C4-2B (cell line): ENCODE measurements at regions not wholly inside any gene's neighbourhood (a gene's known extent, or its start where the extent isn't known, plus 50 kb on each side); places are given as distances from the start of the nearest gene placed in this dataset.
A peak's percentile ranks its signal among the peaks of the same experiment; 100 is the strongest.

Source experiments
- H3K27ac ChIP-seq: fragments of 450-650 bp; 2 replicates; pipeline ENCODE4 v1.5.1; 2017
- ZFX ChIP-seq: fragments of 450-650 bp; IDR thresholded peaks from 2 replicates; pipeline ENCODE4 v1.6.1; 2017
- TF ChIP-seq, protein P1 (sequence below): fragments of 450-650 bp; conservative IDR thresholded peaks from 2 replicates; pipeline ENCODE4 v1.5.1; 2017; ENCODE audit warnings: mild to moderate bottlenecking

DNA sequence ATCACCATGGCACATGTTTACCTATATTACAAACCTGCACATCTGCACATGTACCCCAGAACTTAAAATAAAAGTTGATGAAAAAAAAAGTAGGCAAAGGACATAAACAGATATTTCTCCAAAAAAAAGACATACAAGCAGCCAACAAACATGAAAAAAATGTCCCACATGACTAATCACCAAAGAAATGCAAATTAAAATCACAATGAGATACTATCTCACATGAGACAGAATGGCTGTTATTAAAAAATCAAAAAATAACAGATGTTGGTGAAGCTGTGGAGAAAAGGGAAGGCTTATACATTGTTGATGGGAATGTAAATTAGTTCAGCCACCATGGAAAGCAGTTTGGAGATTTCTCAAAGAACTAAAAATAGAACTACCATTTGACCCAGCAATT is 68.0 kb upstream of the FAR2 start:
- no peak overlapping the region for H3K27ac ChIP-seq
- TF ChIP-seq, protein P1, sequence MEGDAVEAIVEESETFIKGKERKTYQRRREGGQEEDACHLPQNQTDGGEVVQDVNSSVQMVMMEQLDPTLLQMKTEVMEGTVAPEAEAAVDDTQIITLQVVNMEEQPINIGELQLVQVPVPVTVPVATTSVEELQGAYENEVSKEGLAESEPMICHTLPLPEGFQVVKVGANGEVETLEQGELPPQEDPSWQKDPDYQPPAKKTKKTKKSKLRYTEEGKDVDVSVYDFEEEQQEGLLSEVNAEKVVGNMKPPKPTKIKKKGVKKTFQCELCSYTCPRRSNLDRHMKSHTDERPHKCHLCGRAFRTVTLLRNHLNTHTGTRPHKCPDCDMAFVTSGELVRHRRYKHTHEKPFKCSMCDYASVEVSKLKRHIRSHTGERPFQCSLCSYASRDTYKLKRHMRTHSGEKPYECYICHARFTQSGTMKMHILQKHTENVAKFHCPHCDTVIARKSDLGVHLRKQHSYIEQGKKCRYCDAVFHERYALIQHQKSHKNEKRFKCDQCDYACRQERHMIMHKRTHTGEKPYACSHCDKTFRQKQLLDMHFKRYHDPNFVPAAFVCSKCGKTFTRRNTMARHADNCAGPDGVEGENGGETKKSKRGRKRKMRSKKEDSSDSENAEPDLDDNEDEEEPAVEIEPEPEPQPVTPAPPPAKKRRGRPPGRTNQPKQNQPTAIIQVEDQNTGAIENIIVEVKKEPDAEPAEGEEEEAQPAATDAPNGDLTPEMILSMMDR, result no peak
- no peak for TF ChIP-seq ZFX

DNA sequence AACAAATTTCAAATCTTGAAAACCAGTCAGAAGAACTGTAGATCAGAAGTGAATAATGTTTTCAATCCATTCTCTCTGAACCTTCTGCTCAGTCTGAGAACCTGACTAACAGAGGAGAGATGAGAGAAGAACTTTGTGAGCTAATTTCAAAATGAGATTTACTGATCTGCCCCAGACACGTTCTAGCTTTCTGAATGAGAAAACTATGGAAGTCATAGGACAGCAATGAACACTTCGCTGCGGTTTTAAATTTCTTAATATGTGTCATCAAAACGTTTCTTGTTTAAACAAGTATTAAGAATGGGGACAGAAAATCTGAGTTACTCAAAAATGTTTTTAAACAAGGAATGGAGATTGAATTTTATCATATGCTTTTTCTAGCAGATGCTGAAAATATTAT is 66.6 kb upstream of the FAR2 start:
- TF ChIP-seq, protein P1, result no peak
- no peak for TF ChIP-seq ZFX
- H3K27ac ChIP-seq, result no peak overlapping the region

GRCh38 chr12:29086325-29087271 is 62.5 kb upstream of the FAR2 start:
- H3K27ac ChIP-seq, result no peak overlapping the region
- TF ChIP-seq ZFX, result no peak
- TF ChIP-seq, protein P1, result no peak

GRCh38 chr12:29088611-29089219 is 60.4 kb upstream of the FAR2 start:
- H3K27ac ChIP-seq, result no peak overlapping the region
- TF ChIP-seq, protein P1, result peak; percentile 65
- TF ChIP-seq ZFX, result no peak
